GM18861 (cell line): ENCODE measurements at regions not wholly inside any gene's neighbourhood (a gene's known extent, or its start where the extent isn't known, plus 50 kb on each side); places are given as distances from the start of the nearest gene placed in this dataset.

Source experiments
- ATAC-seq: cut with Tn5 transposase; IDR thresholded peaks from one replicate; pipeline ENCODE4 v1.9.1; 2021; ENCODE audit not compliant: unreplicated experiment

GRCh38 chr5:68475476-68475983 is 260.0 kb downstream of the PIK3R1 start:
- ATAC-seq, result no peak

DNA sequence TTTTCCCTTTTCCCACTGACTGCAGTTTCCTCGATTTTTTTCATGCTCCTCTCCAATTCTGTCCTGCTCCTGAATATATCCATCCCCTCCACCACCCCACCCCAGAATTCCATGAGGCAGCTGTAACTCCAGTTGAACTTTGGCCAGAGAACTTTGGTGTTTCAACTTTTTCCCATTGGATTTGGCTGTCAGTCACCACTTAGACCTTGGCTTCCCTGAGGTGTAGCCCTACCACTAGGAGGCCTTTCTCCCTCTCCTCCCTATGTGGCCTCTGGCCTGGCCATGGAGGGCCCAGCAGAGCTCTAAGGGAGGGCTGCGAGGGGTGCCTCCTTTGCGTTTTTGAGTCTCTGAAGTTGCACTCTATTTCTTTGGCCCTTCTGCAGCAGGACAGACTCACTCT is 261.3 kb downstream of the PIK3R1 start:
- ATAC-seq, result no peak

GRCh38 chr5:68478301-68479095 is 262.9 kb downstream of the PIK3R1 start:
- no peak for ATAC-seq

GRCh38 chr5:68479524-68479923 is 264.0 kb downstream of the PIK3R1 start:
- no peak for ATAC-seq

GRCh38 chr5:68480335-68480940 is 264.9 kb downstream of the PIK3R1 start:
- ATAC-seq, result no peak

GRCh38 chr5:68482199-68482598 is 266.6 kb downstream of the PIK3R1 start:
- no peak for ATAC-seq

DNA sequence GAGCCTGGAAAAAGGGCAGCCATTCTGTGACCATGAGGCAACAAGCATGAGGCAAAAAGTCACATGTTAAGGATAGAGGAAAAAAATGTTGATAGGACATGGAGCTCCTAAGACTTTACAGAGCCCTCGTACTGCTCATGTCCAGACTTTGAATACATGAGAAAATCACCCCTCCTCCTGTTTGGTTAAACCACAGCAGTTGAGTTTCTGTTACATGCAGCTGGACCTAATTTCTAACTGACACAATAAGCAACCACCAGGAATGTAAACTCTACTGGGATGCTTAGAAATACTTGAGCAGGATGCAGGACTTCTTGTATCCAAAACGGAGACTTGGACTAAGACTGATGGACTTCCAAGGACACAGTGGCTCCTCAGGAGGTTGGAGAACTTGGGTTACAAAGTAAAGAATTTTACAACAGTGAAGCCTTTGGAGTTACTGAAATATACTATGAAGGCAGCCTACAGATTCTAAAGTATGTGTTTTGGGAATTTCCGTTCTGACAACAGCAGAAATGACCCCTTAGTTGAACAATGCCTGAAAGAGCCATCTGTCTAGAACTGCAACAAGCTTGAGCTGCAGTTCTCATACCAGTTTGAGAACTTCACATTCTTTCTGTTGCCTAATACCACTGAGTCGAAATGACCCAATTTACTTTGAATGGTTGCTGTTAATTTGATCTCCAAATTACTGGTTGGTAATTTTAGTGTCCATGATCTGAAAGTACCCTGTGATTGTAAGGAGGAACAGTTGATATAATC is 268.9 kb downstream of the PIK3R1 start:
- no peak for ATAC-seq

GRCh38 chr5:68489556-68489955 is 274.0 kb downstream of the PIK3R1 start:
- no peak for ATAC-seq

DNA sequence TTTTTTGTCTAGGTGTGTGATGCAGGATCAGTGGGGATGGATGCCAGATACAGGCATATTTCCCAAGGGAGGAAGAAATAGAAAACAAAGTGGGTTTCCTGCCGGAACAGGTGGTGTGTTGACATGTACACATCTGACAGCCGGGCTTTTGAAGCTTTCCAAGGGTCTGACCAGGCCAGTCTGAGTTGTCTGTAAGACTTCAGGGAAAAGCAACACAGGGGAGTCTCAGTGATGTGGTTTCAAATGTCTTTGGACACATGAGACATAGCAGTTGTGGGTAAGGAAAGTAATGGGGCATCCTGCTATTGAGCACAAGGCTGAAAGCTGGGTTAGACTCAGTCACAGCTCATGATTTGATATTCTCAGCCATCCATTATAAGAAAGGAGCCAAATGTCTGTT is 274.9 kb downstream of the PIK3R1 start:
- ATAC-seq, result no peak

- ATAC-seq, result no peak
Measured at GRCh38 chr5:68494771-68495170, 279.2 kb downstream of the PIK3R1 start.

- ATAC-seq, result no peak
Measured at GRCh38 chr5:68499987-68500386, 284.4 kb downstream of the PIK3R1 start.

- ATAC-seq, result no peak
Measured at GRCh38 chr5:68500813-68501212, 285.3 kb downstream of the PIK3R1 start.

- ATAC-seq, result no peak
Measured at GRCh38 chr5:68502531-68502930, 287.0 kb downstream of the PIK3R1 start.

DNA sequence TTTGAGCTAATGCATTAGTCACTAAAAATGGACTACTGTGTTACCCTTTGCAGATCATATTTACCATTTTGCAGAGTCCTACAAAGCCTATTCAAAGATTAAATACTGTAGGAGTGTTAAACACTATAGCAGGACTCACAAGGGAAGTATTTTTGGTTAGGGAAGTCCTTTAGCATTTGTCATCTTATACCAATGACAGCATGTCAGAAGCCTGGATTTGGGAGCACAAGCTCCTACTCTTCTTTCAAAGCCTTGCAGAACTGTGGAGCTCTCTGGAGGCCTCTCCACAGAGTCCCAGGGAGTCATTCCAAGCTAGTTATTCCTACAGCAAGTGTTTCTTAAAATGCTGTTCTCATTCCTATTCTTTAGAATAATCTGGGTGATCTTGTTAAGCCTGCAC is 288.8 kb downstream of the PIK3R1 start:
- ATAC-seq, result no peak

DNA sequence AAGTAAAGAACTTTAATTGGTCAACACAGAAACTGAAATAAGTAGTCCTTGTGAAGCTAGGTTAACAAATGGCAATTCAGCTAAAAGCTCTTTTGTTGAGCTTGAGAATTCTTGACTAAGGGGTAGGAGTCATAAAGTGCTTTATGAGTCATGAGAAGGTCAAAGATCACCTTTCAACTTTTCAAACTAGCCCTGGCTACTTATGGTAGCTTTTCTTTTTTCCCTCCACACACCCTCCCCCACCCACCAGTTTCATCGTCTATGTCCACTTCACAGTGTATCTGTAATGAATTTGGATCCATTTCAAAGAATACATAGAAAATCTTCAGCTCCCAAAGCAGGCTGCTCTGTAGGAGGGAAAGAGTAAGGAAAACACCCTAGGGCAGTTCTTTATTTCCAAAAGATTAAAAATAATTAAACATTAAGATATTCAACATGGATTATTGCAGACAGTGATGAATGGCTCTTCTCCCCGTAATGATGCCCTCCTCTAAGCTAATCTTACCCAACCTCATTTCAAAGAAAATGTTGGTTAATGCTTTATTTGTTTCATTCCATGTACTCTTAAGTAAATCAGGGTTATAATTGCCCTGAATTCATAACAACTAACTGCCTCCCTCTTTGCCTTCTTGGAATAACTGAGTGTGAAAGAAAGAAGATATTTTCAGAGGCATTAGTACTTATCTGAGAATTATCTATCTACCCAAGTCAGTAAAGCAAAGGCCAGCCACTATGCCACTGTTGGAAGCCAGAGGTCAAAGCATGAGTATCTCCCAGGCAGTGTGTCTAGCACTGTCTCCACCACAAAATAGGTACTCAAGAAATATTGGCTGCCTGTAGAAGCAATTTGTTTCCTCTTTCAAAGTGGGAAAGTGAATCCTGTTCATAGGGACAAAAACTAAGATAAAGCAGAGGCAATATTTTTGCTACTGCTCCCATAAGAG is 290.6 kb downstream of the PIK3R1 start:
- ATAC-seq, result no peak

DNA sequence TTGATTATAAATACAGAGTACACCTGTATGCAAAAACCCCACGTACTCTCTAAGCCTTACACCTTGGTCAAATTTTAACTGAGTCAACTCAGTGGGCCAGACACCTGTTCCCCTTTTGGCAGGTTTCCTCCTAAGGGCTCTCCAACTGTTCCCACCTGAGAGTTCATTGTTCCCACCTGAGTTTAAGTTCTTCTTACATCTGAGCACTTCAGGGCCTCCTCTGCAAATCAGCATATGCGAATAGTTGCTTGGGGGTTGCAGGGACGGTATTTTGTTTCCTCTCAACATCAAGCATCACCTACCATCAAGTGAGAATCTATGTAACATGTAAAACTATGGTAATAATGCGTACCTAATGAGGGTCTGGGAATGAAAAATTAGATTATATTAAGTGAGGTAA is 300.0 kb downstream of the PIK3R1 start:
- no peak for ATAC-seq

GRCh38 chr5:68518286-68518685 is 302.7 kb downstream of the PIK3R1 start:
- no peak for ATAC-seq

DNA sequence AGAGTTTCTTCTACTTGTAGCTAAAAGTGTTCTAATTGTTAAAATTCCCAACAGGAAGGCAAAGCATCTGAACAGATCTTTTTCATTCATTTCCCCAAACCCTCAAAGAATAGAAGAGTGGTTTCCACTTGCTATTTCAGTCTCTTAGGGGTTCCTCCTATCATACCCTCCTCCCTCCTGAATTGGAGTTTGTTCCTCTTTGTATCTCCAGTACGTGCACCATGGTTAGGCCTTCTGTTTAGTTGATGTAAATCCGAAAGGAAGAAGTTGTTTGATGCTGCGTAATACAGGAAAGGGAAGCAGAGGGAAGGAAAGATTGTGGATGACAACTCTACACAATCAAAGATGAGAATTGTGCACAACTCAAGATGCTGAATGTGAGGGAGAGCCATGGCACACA is 303.6 kb downstream of the PIK3R1 start:
- no peak for ATAC-seq

DNA sequence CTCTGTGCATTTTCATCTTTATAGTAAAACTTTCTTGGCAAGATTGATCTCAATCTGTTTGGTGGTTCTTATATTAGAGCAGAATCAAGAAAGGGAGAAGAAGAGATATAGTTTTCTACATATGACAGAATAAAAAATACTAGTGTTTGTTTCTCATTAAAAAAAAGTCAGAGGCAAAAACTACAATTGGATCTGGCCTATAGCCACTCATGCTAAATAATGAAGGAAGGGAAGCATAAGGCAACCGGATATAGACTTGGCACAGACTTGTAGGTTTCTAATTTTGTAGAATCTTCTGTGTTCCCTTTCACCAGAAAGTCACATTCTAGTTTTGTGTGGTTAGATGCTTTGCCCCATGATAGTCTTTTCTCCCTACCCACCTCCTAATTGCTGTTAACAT is 306.2 kb downstream of the PIK3R1 start:
- ATAC-seq, result no peak

- ATAC-seq, result no peak
Measured at GRCh38 chr5:68522863-68523262, 307.3 kb downstream of the PIK3R1 start.

- ATAC-seq, result no peak
Measured at GRCh38 chr5:68528821-68529273, 313.3 kb downstream of the PIK3R1 start.
